Neural cell (in vitro differentiated cells): ENCODE measurements at regions not wholly inside any gene's neighbourhood (a gene's known extent, or its start where the extent isn't known, plus 50 kb on each side); places are given as distances from the start of the nearest gene placed in this dataset.

ENCODE experiments used
- EP300 ChIP-seq: fragments of 450-650 bp; conservative IDR thresholded peaks from 2 replicates; pipeline ENCODE4 v1.6.1; 2014; ENCODE audit warnings: antibody characterized with exemption, mild to moderate bottlenecking, moderate library complexity; ENCODE audit not compliant: poor library complexity, severe bottlenecking
- EZH2 ChIP-seq: fragments of 200-600, 300-800 bp; shearing (Covaris generic), sonication (generic); IDR thresholded peaks from 2 replicates; pipeline ENCODE4 v1.6.1; 2014; ENCODE audit warnings: antibody characterized with exemption, low read length, borderline replicate concordance, mild to moderate bottlenecking; ENCODE audit not compliant: insufficient read depth, poor library complexity, severe bottlenecking
- MXI1 ChIP-seq: fragments of 450-650 bp; conservative IDR thresholded peaks from 2 replicates; pipeline ENCODE4 v1.6.1; 2014; ENCODE audit warnings: antibody characterized with exemption, mild to moderate bottlenecking; ENCODE audit not compliant: poor library complexity, severe bottlenecking
- POLR2AphosphoS5 ChIP-seq: IDR thresholded peaks from 2 replicates; pipeline ENCODE4 v1.6.1; 2012
- RAD21 ChIP-seq: fragments of 450-650 bp; conservative IDR thresholded peaks from 2 replicates; pipeline ENCODE4 v1.6.1; 2014; ENCODE audit warnings: antibody characterized with exemption, mild to moderate bottlenecking, moderate library complexity
- SMC3 ChIP-seq: fragments of 450-650 bp; conservative IDR thresholded peaks from 2 replicates; pipeline ENCODE4 v1.6.1; 2014; ENCODE audit warnings: antibody characterized with exemption, mild to moderate bottlenecking, moderate library complexity; ENCODE audit not compliant: poor library complexity
- TF ChIP-seq, protein P1 (sequence below): fragments of 450-650 bp; IDR thresholded peaks from 2 replicates; pipeline ENCODE4 v1.5.1; 2014; ENCODE audit warnings: antibody characterized with exemption, mild to moderate bottlenecking, moderate library complexity; ENCODE audit not compliant: poor library complexity, severe bottlenecking
- TF ChIP-seq, protein P2 (sequence below): IDR thresholded peaks from 2 replicates; pipeline ENCODE4 v1.6.1; 2012; ENCODE audit warnings: borderline replicate concordance

DNA sequence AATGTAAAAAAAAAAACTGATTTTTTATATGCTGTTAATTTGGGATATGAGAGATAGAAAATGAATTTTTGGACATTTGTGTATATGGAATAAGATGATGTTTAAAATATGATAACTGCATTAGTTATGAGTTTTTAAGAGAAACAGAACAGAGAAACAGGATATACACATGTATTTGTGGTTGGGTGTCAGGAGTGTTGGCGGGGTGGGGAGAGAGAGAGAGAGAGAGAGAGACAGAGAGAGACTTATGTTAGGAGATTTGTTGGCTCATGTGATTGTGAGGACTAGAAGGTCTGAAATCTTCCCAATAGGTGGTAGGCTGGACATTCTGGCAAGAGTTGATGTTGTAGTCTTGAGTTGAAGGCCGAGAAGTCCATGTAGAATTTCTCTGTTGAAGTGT, 1121.6 kb upstream of the GBE1 start:
- TF ChIP-seq EZH2 = no peak
- TF ChIP-seq, protein P1, sequence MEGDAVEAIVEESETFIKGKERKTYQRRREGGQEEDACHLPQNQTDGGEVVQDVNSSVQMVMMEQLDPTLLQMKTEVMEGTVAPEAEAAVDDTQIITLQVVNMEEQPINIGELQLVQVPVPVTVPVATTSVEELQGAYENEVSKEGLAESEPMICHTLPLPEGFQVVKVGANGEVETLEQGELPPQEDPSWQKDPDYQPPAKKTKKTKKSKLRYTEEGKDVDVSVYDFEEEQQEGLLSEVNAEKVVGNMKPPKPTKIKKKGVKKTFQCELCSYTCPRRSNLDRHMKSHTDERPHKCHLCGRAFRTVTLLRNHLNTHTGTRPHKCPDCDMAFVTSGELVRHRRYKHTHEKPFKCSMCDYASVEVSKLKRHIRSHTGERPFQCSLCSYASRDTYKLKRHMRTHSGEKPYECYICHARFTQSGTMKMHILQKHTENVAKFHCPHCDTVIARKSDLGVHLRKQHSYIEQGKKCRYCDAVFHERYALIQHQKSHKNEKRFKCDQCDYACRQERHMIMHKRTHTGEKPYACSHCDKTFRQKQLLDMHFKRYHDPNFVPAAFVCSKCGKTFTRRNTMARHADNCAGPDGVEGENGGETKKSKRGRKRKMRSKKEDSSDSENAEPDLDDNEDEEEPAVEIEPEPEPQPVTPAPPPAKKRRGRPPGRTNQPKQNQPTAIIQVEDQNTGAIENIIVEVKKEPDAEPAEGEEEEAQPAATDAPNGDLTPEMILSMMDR = no peak
- TF ChIP-seq POLR2AphosphoS5 = no peak
- TF ChIP-seq RAD21 = no peak
- TF ChIP-seq MXI1 = no peak
- no peak for TF ChIP-seq EP300
- TF ChIP-seq, protein P2, sequence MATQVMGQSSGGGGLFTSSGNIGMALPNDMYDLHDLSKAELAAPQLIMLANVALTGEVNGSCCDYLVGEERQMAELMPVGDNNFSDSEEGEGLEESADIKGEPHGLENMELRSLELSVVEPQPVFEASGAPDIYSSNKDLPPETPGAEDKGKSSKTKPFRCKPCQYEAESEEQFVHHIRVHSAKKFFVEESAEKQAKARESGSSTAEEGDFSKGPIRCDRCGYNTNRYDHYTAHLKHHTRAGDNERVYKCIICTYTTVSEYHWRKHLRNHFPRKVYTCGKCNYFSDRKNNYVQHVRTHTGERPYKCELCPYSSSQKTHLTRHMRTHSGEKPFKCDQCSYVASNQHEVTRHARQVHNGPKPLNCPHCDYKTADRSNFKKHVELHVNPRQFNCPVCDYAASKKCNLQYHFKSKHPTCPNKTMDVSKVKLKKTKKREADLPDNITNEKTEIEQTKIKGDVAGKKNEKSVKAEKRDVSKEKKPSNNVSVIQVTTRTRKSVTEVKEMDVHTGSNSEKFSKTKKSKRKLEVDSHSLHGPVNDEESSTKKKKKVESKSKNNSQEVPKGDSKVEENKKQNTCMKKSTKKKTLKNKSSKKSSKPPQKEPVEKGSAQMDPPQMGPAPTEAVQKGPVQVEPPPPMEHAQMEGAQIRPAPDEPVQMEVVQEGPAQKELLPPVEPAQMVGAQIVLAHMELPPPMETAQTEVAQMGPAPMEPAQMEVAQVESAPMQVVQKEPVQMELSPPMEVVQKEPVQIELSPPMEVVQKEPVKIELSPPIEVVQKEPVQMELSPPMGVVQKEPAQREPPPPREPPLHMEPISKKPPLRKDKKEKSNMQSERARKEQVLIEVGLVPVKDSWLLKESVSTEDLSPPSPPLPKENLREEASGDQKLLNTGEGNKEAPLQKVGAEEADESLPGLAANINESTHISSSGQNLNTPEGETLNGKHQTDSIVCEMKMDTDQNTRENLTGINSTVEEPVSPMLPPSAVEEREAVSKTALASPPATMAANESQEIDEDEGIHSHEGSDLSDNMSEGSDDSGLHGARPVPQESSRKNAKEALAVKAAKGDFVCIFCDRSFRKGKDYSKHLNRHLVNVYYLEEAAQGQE = no peak
- TF ChIP-seq SMC3 = no peak
